ENCODE measurements at regions not wholly inside any gene's neighbourhood (a gene's known extent, or its start where the extent isn't known, plus 50 kb on each side); places are given as distances from the start of the nearest gene placed in this dataset.
A peak's percentile ranks its signal among the peaks of the same experiment; 100 is the strongest.

DNA sequence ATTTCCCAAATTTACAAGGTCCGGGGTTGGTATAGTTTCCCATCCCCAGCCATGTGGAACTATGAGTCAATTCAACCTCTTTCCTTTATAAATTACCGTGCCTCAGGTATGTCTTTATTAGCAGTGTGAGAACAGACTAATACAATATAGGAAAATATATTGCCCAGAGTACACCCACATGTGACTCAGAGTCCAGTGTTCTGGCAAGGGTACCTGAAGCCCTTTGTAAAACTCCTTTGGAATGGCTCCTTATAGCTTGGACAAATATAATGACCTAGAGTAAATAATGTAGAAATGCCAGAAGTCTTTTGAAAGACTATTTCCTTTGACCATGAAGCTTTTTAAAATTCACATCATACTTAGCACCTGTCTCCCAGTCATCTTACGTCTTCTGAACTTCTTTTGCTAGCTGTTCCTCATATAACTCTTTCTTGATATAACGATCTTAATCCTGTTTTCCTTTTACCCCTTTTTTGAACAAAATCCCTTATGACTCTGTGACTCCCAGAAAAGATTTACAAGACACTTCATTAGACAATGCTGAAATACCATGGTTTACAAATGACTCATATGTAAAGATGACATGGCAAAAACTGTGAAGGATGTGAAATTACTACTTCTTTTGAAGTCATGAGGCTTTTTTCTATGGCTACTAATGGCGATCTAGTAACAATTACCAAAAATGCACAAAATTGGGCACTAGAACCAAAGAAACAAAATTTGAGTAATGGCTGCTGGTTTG is 408.9 kb downstream of the NAP1L3 start:
- dilution Hi-C loops (cut with MboI; ENCODE audit: extremely low pct_ligation_motif_present, low sequenced_read_pairs): no loop called here
- Histone ChIP-seq H3K27ac (ENCODE audit: control insufficient read depth, insufficient read depth, low read length) (no peak overlapping the region), H3K27me3 (ENCODE audit: control insufficient read depth, extremely low read depth, insufficient read depth, low read length) (no peaks in the 10 kb centered on the region), H3K9me1 (ENCODE audit: control insufficient read depth, extremely low read depth, insufficient read depth, low read length) (no peaks in the 10 kb centered on the region), H3K9ac (ENCODE audit: control insufficient read depth, extremely low read depth, insufficient read depth, low read length) (no peak overlapping the region), H3K4me2 (ENCODE audit: control insufficient read depth, extremely low read depth, insufficient read depth, low read depth, low read length) (no peak overlapping the region), H3K9me3 (ENCODE audit: control insufficient read depth, low read depth, low read length) (no peaks in the 10 kb centered on the region), H3K79me2 (ENCODE audit: control insufficient read depth, insufficient read depth, low read length) (no peaks in the 10 kb centered on the region), H3K36me3 (ENCODE audit: control insufficient read depth in 2 of 2, extremely low read depth in 1 of 2, insufficient read depth in 2 of 2, low read length in 2 of 2) (no peaks in the 10 kb centered on the region), H4K20me1 (ENCODE audit: control insufficient read depth, extremely low read depth, insufficient read depth, low read length) (no peaks in the 10 kb centered on the region), H3K4me3 (ENCODE audit: control insufficient read depth in 2 of 3, extremely low read depth in 1 of 3, insufficient read depth in 2 of 3, low read depth in 1 of 3, low read length in 3 of 3) (no peak overlapping the region), H2AFZ (ENCODE audit: control insufficient read depth, low read length) (no peak overlapping the region), H3K4me1 (ENCODE audit: control insufficient read depth, extremely low read depth, insufficient read depth, low read length) (no peaks in the 10 kb centered on the region)
- no peak for TF ChIP-seq EZH2 (IDR thresholded peaks at IDR 0.05; ENCODE audit: low read length)
- TF ChIP-seq, protein P1, sequence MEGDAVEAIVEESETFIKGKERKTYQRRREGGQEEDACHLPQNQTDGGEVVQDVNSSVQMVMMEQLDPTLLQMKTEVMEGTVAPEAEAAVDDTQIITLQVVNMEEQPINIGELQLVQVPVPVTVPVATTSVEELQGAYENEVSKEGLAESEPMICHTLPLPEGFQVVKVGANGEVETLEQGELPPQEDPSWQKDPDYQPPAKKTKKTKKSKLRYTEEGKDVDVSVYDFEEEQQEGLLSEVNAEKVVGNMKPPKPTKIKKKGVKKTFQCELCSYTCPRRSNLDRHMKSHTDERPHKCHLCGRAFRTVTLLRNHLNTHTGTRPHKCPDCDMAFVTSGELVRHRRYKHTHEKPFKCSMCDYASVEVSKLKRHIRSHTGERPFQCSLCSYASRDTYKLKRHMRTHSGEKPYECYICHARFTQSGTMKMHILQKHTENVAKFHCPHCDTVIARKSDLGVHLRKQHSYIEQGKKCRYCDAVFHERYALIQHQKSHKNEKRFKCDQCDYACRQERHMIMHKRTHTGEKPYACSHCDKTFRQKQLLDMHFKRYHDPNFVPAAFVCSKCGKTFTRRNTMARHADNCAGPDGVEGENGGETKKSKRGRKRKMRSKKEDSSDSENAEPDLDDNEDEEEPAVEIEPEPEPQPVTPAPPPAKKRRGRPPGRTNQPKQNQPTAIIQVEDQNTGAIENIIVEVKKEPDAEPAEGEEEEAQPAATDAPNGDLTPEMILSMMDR (optimal IDR thresholded peaks at IDR 0.05 in 1 of 3, IDR thresholded peaks at IDR 0.05 in 1 of 3, conservative IDR thresholded peaks at IDR 0.05 in 1 of 3; ENCODE audit: extremely low read depth in 1 of 3, insufficient read depth in 2 of 3, low read length in 3 of 3): no peak
- no peak for DNase-seq (ENCODE audit: low read depth, low spot score)
- FAIRE-seq: no peak

DNA sequence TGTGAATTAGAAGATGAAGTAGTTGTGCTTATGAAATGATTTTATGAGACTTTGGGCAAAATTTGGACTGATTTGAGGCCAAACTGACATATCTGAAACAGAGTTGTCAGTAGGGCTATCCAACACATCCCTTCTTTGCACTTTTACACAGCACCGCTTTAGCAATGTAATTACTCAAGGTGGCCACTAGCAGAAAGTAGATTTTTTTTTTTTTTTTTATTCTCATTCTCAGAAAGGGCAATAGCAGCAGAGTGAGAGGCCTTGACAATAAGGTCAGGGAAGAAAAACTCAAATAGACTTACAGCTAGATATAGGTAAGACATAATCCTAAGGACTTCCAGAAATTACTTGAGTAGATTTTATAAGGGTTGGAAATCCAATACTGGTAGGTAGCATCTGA is 414.3 kb downstream of the NAP1L3 start:
- dilution Hi-C loops (cut with MboI; ENCODE audit: extremely low pct_ligation_motif_present, low sequenced_read_pairs): no loop called here
- no peak for FAIRE-seq
- TF ChIP-seq, protein P1 (optimal IDR thresholded peaks at IDR 0.05 in 1 of 3, IDR thresholded peaks at IDR 0.05 in 1 of 3, conservative IDR thresholded peaks at IDR 0.05 in 1 of 3; ENCODE audit: extremely low read depth in 1 of 3, insufficient read depth in 2 of 3, low read length in 3 of 3): peak in 1 of 3 experiments; percentile 16
- no peak for TF ChIP-seq EZH2 (IDR thresholded peaks at IDR 0.05; ENCODE audit: low read length)
- H3K27ac ChIP-seq (ENCODE audit: control insufficient read depth, insufficient read depth, low read length): no peak overlapping the region
- H3K4me3 ChIP-seq (ENCODE audit: control insufficient read depth in 2 of 3, extremely low read depth in 1 of 3, insufficient read depth in 2 of 3, low read depth in 1 of 3, low read length in 3 of 3): no peak overlapping the region
- no peaks in the 10 kb centered on the region for H3K27me3 ChIP-seq (ENCODE audit: control insufficient read depth, extremely low read depth, insufficient read depth, low read length)
- no peak for DNase-seq (ENCODE audit: low read depth, low spot score)
- H3K9me3 ChIP-seq (ENCODE audit: control insufficient read depth, low read depth, low read length): no peaks in the 10 kb centered on the region
- H3K9me1 ChIP-seq (ENCODE audit: control insufficient read depth, extremely low read depth, insufficient read depth, low read length): no peaks in the 10 kb centered on the region
- no peaks in the 10 kb centered on the region for H3K4me1 ChIP-seq (ENCODE audit: control insufficient read depth, extremely low read depth, insufficient read depth, low read length)
- no peak overlapping the region for H2AFZ ChIP-seq (ENCODE audit: control insufficient read depth, low read length)
- no peak overlapping the region for H3K9ac ChIP-seq (ENCODE audit: control insufficient read depth, extremely low read depth, insufficient read depth, low read length)
- H4K20me1 ChIP-seq (ENCODE audit: control insufficient read depth, extremely low read depth, insufficient read depth, low read length): no peaks in the 10 kb centered on the region
- no peak overlapping the region for H3K4me2 ChIP-seq (ENCODE audit: control insufficient read depth, extremely low read depth, insufficient read depth, low read depth, low read length)
- no peaks in the 10 kb centered on the region for H3K79me2 ChIP-seq (ENCODE audit: control insufficient read depth, insufficient read depth, low read length)
- no peaks in the 10 kb centered on the region for H3K36me3 ChIP-seq (ENCODE audit: control insufficient read depth in 2 of 2, extremely low read depth in 1 of 2, insufficient read depth in 2 of 2, low read length in 2 of 2)

Measured in keratinocyte (primary cell).